ENCODE measurements at regions not wholly inside any gene's neighbourhood (a gene's known extent, or its start where the extent isn't known, plus 50 kb on each side); places are given as distances from the start of the nearest gene placed in this dataset.

GRCh38 chr5:92337772-92338234 is 954.7 kb upstream of the ARRDC3 start:
- TF ChIP-seq CTCF (conservative IDR thresholded peaks at IDR 0.05 in 1 of 2, IDR thresholded peaks at IDR 0.05 in 1 of 2; ENCODE audit: extremely low read depth in 1 of 2, insufficient read depth in 1 of 2, low read depth in 1 of 2, low read length in 2 of 2) (no peak), EZH2 (IDR thresholded peaks at IDR 0.05; ENCODE audit: borderline replicate concordance, low read length) (no peak)
